ENCODE measurements at regions not wholly inside any gene's neighbourhood (a gene's known extent, or its start where the extent isn't known, plus 50 kb on each side); places are given as distances from the start of the nearest gene placed in this dataset.
A peak's percentile ranks its signal among the peaks of the same experiment; 100 is the strongest.

DNA sequence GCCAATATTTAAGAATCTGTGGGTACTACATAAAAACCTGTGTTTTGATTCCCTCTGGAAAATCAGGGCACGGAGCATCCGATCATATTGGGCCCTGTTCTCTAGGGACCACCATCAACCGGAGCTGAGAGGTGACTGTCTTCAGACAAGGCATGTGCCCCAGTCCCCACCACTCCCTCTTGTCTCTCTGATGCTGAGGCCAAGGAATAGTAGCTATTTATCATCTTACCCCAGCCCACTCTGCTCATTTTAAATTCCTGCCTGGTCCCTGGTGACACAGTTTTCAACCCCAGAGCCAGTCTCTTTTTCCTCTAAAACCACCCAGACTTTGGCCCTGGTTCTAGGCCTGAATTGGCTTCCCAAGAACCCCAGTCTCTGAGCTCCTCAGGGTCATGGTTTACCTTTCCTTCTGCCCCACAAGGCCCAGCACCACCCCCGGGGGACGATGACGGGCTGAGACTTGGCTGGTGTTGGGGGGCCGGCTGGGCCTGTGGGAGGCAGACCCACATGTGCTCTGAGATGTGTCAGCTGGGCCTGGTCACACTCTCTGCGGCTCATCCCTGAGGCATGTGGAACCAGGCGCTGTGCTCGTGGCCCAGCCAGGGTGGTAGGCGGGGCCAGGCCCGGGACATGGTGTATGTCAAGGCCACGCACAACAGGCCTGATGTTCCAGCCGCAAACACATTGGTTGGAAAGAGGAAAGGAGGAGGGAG is 114.4 kb downstream of the CEBPB start:
- no peak for TF ChIP-seq JUND (IDR thresholded peaks at IDR 0.05; ENCODE audit: low read depth)
- in situ Hi-C loops (cut with HindIII; ENCODE audit: low pct_unique_long_range_greater_than_20kb, low sequenced_read_pairs), result no loop called here
- DNase-seq (ENCODE audit: low read depth in 1 of 2, low spot score in 1 of 2), result no peak

DNA sequence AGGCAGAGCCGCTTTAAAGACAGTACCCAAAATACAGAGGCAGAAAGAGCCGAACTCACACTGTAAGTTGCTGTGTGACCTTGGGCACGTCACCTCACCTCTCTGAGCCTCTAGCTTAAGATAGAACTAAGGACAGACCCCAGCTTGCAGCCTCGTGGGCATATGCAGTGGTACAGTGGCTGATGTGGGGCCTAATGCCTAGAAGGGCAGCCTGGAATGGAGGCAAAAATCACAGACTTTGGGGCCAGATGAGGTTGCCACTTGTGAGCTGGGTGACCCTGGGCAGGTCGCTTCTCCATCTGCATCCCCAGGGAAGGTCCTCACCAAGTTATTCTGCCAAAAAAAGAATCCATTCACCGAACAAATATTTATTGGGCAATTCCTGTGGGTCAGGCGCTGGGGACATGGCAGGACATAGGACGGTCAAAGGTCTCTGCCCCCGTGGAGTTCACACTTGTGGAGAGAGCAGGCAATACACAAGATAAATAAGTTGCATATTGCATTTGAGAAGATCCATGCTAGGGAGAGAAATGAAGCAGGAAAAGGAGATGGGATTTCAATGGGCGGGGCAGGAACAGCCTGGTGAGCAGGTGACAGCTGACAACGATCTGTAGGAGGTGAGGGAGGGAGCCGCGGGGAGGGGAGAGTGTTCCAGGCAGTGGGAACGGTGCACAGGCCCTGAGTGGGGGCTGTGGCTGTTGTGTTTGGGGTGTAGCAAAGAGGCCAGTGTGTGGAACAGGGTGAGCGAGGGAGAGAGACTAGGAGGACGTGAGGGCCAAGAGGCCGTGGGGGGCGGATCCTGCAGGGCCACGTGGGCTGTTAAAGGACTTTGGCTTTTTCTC is 115.2 kb downstream of the CEBPB start:
- DNase-seq (ENCODE audit: low read depth in 1 of 2, low spot score in 1 of 2), result peak; percentile 64 to 81
- no peak for TF ChIP-seq JUND (IDR thresholded peaks at IDR 0.05; ENCODE audit: low read depth)
- in situ Hi-C loops (cut with HindIII; ENCODE audit: low pct_unique_long_range_greater_than_20kb, low sequenced_read_pairs), result no loop called here

DNA sequence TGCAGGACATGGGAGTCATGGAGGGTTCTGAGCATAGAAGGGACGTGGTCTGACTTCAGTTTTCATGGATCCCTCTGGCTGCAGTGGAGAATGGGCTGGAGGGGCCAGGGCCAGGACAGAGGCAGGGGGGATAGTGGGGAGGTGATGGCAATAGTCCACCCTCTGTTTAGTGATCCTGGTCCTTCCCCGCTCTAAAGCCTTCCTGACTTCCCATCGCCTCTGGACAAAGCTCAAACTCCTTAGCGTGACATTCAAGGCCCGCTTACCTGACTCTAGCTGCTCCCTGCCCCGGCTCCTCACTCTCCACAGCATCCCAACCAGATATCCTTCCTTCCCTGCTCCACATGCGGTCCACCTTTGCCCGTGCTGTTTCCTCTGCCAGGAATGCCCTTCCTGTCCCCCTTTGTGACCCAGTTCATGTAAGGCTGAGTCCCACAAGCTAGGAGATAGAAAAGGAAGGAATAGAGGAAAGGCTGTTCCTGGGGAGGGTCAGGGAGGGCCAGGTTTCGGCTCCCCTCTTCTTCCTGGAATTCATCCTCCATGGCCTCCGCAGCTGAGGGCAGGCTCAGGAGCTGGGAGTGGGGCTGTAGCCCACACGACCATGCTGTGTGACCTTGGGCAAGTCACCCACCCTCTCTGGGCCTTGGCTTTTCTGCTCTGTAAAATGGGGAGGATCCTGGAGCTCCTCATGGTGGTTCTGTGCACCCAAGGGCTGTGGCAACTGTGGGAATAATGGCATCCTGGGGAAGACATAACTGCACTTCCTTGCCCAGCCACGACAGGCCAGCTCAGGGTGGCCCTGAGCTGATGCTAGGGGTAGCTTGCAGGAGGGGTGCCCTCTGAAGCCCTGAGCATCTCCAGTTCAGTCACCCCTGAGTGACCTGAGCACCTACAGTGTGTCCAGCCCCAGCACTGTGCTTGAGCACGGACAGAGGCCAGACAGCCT is 116.1 kb downstream of the CEBPB start:
- in situ Hi-C loops (cut with HindIII; ENCODE audit: low pct_unique_long_range_greater_than_20kb, low sequenced_read_pairs), result no loop called here
- DNase-seq (ENCODE audit: low read depth in 1 of 2, low spot score in 1 of 2), result no peak
- TF ChIP-seq JUND (IDR thresholded peaks at IDR 0.05; ENCODE audit: low read depth), result no peak

DNA sequence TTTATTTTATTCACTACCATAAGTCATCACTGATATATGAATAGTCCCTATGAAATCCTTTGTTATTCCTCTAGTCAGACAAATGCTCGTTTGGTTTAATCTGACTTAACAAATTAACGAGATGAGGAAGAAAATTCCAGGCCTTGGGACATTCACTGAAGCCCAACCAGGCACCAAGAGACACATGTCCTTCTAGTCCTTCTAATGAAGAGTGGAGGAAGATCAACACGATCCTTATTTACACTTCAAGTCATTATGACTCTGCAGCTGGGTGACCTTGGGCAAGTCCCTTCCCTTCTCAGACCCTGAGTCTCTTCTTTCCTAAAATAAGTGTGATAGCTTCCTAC is 117.5 kb downstream of the CEBPB start:
- TF ChIP-seq JUND (IDR thresholded peaks at IDR 0.05; ENCODE audit: low read depth), result no peak
- peak in 1 of 2 experiments; percentile 43 for DNase-seq (ENCODE audit: low read depth in 1 of 2, low spot score in 1 of 2)
- in situ Hi-C loops (cut with HindIII; ENCODE audit: low pct_unique_long_range_greater_than_20kb, low sequenced_read_pairs), result no loop called here

DNA sequence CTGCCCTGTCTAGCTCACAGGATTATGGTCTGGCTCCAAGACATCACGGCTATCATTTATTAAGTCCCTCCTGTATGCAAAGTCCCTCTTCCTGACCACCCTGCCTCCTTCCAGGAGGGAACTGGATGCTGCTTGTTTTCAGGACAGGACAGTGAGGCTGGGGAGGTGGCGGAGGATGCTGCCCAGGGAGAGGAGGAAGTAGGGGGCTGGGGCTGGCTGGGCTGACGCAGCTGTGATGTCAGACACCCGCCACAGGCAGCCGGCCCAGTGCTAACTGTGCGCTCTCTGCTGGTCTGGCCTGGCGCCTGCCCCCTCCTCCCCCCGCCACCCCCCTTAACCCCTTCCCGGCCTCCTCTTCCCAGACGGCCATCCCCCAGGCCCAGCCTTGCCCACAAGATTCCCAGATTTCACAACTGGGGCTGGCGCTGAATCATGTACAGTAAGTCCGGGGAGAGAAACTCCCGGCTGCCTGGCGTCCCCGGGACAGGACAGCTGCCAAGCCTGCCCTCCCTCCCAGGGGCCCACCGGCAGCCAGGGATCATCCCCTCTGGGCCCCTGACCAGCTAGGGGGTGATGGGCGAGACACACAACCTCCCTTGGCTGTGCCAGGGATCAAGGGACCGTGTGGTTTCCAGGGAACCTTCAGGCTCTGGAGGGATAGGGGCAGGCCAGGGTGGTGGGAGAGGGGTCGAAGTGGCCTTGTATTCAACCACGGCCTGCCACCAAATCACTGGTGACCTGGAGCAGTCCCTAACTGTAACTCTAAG is 118.1 kb downstream of the CEBPB start:
- in situ Hi-C loops (cut with HindIII; ENCODE audit: low pct_unique_long_range_greater_than_20kb, low sequenced_read_pairs), result no loop called here
- peak in 1 of 2 experiments; percentile 78 for DNase-seq (ENCODE audit: low read depth in 1 of 2, low spot score in 1 of 2)
- TF ChIP-seq JUND (IDR thresholded peaks at IDR 0.05; ENCODE audit: low read depth), result no peak

DNA sequence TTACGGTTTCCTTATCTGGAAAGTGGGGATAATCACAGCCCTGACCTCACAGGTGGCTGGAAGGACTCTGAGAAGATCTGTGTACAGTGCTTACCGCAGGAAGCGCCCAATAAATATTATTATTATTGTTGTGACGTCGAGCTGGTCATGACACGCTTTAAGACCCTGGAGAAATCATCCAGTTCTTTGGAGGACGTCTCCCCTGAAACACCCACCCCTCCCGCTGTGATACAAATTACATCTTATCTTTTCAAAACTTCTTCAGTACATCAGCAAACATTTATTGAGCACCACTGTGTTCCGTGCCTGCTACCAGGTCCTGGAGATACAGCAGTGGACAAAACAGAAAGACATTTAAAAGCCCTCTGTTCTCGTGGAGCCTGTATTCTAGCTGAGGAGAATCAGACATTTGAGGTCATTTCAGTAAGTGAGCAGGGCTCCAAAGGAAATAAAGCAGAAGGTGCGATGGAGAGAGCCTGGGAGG is 118.7 kb downstream of the CEBPB start:
- in situ Hi-C loops (cut with HindIII; ENCODE audit: low pct_unique_long_range_greater_than_20kb, low sequenced_read_pairs), result no loop called here
- TF ChIP-seq JUND (IDR thresholded peaks at IDR 0.05; ENCODE audit: low read depth), result no peak
- no peak for DNase-seq (ENCODE audit: low read depth in 1 of 2, low spot score in 1 of 2)

DNA sequence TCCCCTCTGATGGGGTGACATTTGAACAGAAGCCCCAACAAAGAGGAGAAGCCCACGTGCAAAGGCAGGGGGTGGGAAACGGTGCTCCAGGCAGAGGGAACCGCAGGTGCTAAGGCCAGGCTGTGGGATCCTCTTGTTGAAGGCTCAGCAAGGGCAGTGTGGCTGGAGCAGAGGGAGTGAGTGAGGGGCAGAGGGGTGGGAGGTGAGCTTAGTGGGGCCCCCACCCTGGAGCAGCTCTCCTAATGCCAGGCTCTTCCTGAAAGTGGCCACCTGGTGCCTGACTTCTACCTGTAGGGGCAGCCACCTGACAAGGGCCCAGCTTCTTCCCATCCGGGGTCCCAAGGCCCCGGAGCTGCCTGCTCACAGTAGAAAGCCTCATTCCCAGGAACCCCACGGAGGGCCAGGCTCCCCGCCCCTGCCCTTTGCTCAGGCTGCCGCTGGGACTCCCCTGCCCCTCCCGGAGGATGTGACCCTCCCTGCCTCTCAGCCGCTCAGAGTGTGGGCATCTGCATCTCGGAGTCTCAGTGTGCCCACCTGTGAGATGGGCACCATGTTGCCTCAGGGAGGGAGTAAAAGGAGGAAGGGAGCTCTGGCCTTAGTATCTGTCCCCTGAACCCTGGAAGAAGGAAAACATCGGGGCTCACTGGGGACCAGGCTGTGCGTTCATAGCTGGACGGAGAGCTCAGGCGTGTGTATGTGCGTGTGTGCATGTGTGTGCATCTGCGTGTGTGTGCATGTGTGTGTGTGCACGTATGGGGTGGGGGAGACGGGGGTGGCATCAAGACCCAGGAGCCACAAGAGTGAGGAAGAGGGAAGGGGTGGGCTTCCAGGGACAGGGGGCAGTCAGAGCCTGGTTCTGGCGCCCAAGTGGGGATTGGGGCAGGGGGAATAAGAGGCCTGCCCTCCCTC is 119.4 kb downstream of the CEBPB start:
- no peak for DNase-seq (ENCODE audit: low read depth in 1 of 2, low spot score in 1 of 2)
- in situ Hi-C loops (cut with HindIII; ENCODE audit: low pct_unique_long_range_greater_than_20kb, low sequenced_read_pairs), result no loop called here

DNA sequence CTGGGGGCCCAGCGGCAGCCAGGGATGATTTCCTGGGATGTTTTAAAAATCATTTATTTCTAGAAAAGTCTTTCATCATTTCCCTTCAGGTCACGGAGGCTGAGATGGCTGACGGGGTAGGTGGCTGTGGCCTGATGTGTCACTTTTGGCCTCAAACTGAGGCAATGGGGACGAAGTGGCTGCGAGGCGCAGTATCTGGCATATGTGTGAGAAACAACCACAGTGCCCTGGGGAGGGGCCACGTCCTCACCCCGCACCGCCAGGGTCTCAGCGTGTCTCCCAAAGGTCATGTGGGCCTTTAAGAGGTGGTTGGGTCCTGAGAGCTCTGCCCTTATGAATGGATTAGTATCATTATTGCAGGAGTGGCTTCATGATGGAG is 120.0 kb downstream of the CEBPB start:
- TF ChIP-seq JUND (IDR thresholded peaks at IDR 0.05; ENCODE audit: low read depth), result no peak
- in situ Hi-C loops (cut with HindIII; ENCODE audit: low pct_unique_long_range_greater_than_20kb, low sequenced_read_pairs), result no loop called here
- no peak for DNase-seq (ENCODE audit: low read depth in 1 of 2, low spot score in 1 of 2)

More for the DNA sequence above, 119.4 kb downstream of the CEBPB start:
- no peak for TF ChIP-seq JUND (IDR thresholded peaks at IDR 0.05; ENCODE audit: low read depth)

DNA sequence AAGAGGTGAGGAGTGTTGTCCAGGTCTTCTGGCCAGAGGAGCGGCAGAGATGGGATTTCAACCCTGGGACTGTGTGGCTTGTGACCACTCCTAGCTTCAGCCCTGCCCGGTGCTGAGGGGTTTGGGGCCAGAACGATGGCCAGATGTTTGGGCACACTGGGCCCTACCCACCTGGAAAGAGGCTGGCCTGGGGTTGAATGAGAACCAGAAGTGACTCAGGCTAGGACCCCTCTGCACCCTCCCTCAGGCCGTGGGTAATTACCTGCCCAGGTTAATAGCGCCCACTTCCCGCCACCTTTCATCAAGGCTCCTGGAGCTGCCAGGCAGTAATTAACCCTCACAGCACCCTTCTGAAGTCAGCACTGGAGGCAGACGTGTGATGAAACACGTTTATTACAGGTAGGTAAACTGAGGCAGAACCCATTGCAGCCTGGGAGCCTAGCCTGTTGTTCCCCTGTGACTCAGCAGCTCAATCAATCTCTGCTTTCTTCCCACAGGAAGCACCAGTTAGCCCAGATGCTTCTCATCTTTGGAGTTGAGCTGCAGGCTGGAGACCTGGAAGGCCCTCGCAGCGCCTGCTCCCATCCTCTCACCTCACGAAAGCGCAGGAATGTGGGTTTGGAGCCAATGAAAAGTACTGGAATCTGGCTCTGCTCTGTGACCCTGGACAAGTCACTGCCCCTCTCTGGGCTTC is 120.8 kb downstream of the CEBPB start:
- in situ Hi-C loops (cut with HindIII; ENCODE audit: low pct_unique_long_range_greater_than_20kb, low sequenced_read_pairs), result no loop called here
- DNase-seq (ENCODE audit: low read depth in 1 of 2, low spot score in 1 of 2), result no peak
- TF ChIP-seq JUND (IDR thresholded peaks at IDR 0.05; ENCODE audit: low read depth), result no peak

DNA sequence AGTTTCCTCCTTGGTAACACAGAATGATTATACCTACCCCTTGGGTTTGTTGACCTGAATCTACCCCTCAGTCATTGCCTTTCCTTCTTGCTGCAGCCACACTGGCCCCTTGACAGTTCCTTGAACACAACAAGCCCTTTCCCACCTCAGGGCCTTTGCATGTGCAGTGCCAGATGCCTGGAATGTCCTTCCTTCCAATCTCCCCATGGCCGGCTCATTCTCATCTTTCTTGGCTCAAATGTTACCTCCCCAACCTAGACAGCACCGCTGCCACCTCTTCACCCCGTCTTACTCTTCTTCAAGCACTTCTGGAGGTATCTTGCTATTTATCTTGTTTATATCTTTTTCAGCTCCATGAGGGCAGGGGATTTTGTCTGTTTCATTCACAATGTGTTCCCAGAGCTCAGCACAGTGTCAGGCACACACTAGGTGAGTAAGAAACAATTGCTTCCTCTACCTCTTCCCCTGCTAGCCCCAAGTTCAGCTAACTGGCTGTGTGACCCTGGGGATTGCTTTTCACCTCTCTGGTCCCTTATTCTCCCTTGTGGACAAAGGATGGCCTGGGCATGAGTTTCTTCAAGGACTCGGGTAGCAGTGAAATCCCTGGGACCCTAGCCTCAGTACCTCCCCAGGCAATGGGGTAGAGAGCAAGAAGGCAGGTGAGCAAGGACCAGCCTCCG is 121.5 kb downstream of the CEBPB start:
- no peak for DNase-seq (ENCODE audit: low read depth in 1 of 2, low spot score in 1 of 2)
- in situ Hi-C loops (cut with HindIII; ENCODE audit: low pct_unique_long_range_greater_than_20kb, low sequenced_read_pairs), result no loop called here
- no peak for TF ChIP-seq JUND (IDR thresholded peaks at IDR 0.05; ENCODE audit: low read depth)
